Astrocyte (in vitro differentiated cells and primary cell): ENCODE measurements at regions not wholly inside any gene's neighbourhood (a gene's known extent, or its start where the extent isn't known, plus 50 kb on each side); places are given as distances from the start of the nearest gene placed in this dataset.

Experiments used
- DNase-seq: peaks from one replicate; pipeline ENCODE4 v3.0.0-alpha.2; 2010; ENCODE audit warnings: low read depth
- FAIRE-seq: peaks from 2 replicates; lab custom pipeline; 2011; peaks lifted over from hg19 to GRCh38; lab: Jason Lieb, UNC
- H2AFZ ChIP-seq: 2 replicates; pipeline ENCODE4 v1.6.0; 2012; ENCODE audit warnings: low read depth, low read length, inconsistent platforms
- H3K27ac ChIP-seq: 2 replicates; pipeline ENCODE4 v1.5.1; 2011; ENCODE audit warnings: low read depth, low read length, inconsistent platforms
- H3K27me3 ChIP-seq: 2 replicates; pipeline ENCODE4 v1.6.0; 2011; ENCODE audit warnings: low read length, inconsistent platforms; ENCODE audit not compliant: insufficient read depth
- H3K36me3 ChIP-seq: 2 replicates; pipeline ENCODE4 v1.5.1; 2011; ENCODE audit warnings: low read length, inconsistent platforms; ENCODE audit not compliant: insufficient read depth
- H3K4me1 ChIP-seq: 2 replicates; pipeline ENCODE4 v1.5.1; 2011; ENCODE audit warnings: low read length, inconsistent platforms; ENCODE audit not compliant: insufficient read depth
- H3K4me2 ChIP-seq: 2 replicates; pipeline ENCODE4 v1.6.0; 2012; ENCODE audit warnings: low read length, inconsistent platforms
- H3K4me3 ChIP-seq: 2 replicates; pipeline ENCODE4 v1.5.1; 2011; ENCODE audit warnings: low read depth, mild to moderate bottlenecking, low read length, inconsistent platforms; ENCODE audit not compliant: insufficient read depth
- H3K79me2 ChIP-seq: 2 replicates; pipeline ENCODE4 v1.6.0; 2012; ENCODE audit warnings: mild to moderate bottlenecking, low read length, inconsistent platforms; ENCODE audit not compliant: insufficient read depth
- H3K9ac ChIP-seq: 2 replicates; pipeline ENCODE4 v1.6.0; 2012; ENCODE audit warnings: mild to moderate bottlenecking, low read length, inconsistent platforms
- H3K9me3 ChIP-seq: 2 replicates; pipeline ENCODE4 v1.5.1; 2012; ENCODE audit warnings: low read depth, mild to moderate bottlenecking, low read length, inconsistent platforms; ENCODE audit not compliant: insufficient read depth
- H4K20me1 ChIP-seq: 2 replicates; pipeline ENCODE4 v1.6.0; 2012; ENCODE audit warnings: low read length, inconsistent platforms; ENCODE audit not compliant: insufficient read depth
- H3K27ac Mint-ChIP-seq: one replicate; pipeline ENCODE4 v1.8.0; 2021; ENCODE audit warnings: mild to moderate bottlenecking, mixed read lengths; ENCODE audit not compliant: unreplicated experiment
- H3K27me3 Mint-ChIP-seq: one replicate; pipeline ENCODE4 v1.8.0; 2021; ENCODE audit warnings: low read depth, mixed read lengths; ENCODE audit not compliant: unreplicated experiment
- H3K36me3 Mint-ChIP-seq: one replicate; pipeline ENCODE4 v1.8.0; 2021; ENCODE audit warnings: low read depth, mixed read lengths; ENCODE audit not compliant: unreplicated experiment
- H3K4me1 Mint-ChIP-seq: one replicate; pipeline ENCODE4 v1.8.0; 2021; ENCODE audit warnings: low read depth, mixed read lengths; ENCODE audit not compliant: unreplicated experiment
- H3K4me3 Mint-ChIP-seq: one replicate; pipeline ENCODE4 v1.8.0; 2021; ENCODE audit warnings: mild to moderate bottlenecking, moderate library complexity, mixed read lengths; ENCODE audit not compliant: unreplicated experiment
- H3K9me3 Mint-ChIP-seq: one replicate; pipeline ENCODE4 v1.8.0; 2021; ENCODE audit warnings: mild to moderate bottlenecking, mixed read lengths; ENCODE audit not compliant: unreplicated experiment
- EZH2 ChIP-seq: IDR thresholded peaks from 2 replicates; pipeline ENCODE4 v1.6.1; 2012; ENCODE audit warnings: mild to moderate bottlenecking, low read length, inconsistent platforms; ENCODE audit not compliant: insufficient read depth
- TF ChIP-seq, protein P1 (sequence below): IDR thresholded peaks from 2 replicates; pipeline ENCODE4 v1.5.1; 2011; ENCODE audit warnings: low read depth, mild to moderate bottlenecking, inconsistent platforms, low read length, moderate library complexity; ENCODE audit not compliant: insufficient read depth

DNA sequence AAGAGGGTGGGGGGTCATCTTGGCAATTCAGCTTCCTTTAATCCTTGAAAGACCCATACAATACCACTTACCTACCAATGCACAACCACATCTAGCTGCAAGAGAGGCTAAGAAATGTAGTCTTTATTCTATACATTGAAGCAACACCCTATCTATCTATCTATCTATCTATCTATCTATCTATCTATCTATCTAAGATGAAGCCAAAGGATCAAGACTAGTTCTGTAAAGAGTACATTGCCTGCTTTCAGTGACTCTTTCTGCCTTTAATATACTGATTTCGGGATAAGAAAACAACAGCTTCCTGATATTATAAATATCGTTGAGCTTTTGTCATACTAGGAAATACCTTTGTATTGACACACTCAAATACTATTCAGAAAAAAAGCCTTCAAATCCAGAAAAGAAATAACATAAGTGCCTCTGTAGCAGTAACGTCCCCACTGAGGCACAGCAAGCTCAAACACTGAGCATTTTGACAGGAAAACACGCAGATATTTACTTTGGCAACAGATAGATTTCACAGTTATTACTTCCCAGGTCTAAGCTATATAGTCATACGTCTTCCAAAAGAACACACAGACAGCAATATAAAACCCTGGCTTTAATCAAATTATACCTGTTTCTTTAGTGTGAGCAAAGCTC, 139.4 kb upstream of the SERTAD2 start:
- no peak for TF ChIP-seq EZH2
- TF ChIP-seq, protein P1, sequence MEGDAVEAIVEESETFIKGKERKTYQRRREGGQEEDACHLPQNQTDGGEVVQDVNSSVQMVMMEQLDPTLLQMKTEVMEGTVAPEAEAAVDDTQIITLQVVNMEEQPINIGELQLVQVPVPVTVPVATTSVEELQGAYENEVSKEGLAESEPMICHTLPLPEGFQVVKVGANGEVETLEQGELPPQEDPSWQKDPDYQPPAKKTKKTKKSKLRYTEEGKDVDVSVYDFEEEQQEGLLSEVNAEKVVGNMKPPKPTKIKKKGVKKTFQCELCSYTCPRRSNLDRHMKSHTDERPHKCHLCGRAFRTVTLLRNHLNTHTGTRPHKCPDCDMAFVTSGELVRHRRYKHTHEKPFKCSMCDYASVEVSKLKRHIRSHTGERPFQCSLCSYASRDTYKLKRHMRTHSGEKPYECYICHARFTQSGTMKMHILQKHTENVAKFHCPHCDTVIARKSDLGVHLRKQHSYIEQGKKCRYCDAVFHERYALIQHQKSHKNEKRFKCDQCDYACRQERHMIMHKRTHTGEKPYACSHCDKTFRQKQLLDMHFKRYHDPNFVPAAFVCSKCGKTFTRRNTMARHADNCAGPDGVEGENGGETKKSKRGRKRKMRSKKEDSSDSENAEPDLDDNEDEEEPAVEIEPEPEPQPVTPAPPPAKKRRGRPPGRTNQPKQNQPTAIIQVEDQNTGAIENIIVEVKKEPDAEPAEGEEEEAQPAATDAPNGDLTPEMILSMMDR = no peak
- H3K4me3 ChIP-seq = peak overlapping the region; percentile 18
- peak overlapping the region; percentile 75 for H3K4me2 ChIP-seq
- no peaks in the 10 kb centered on the region for H3K27me3 ChIP-seq
- Mint-ChIP-seq H3K4me3 (no peak overlapping the region), H3K36me3 (no peaks in the 10 kb centered on the region), H3K4me1 (peaks cover 7% of the 10 kb centered on the region), H3K27me3 (peaks cover 2% of the 10 kb centered on the region), H3K27ac (no peak overlapping the region), H3K9me3 (peaks cover 3% of the 10 kb centered on the region)
- peak overlapping the region; percentile 47 for H3K9ac ChIP-seq
- no peaks in the 10 kb centered on the region for H4K20me1 ChIP-seq
- DNase-seq (peak; percentile 44), FAIRE-seq (no peak)
- H3K9me3 ChIP-seq = no peaks in the 10 kb centered on the region
- H3K79me2 ChIP-seq = no peaks in the 10 kb centered on the region
- H3K27ac ChIP-seq = peak overlapping the region; percentile 65
- no peak overlapping the region for H2AFZ ChIP-seq
- H3K4me1 ChIP-seq = peaks cover 18% of the 10 kb centered on the region
- H3K36me3 ChIP-seq = no peaks in the 10 kb centered on the region

- peak overlapping the region; percentile 65 for H3K27ac ChIP-seq
- Mint-ChIP-seq H3K9me3 (peaks cover 3% of the 10 kb centered on the region), H3K27ac (no peak overlapping the region), H3K36me3 (no peaks in the 10 kb centered on the region), H3K4me1 (peaks cover 10% of the 10 kb centered on the region), H3K27me3 (peaks cover 2% of the 10 kb centered on the region), H3K4me3 (no peak overlapping the region)
- H4K20me1 ChIP-seq = no peaks in the 10 kb centered on the region
- no peaks in the 10 kb centered on the region for H3K27me3 ChIP-seq
- H3K9me3 ChIP-seq = no peaks in the 10 kb centered on the region
- H3K4me3 ChIP-seq = peak overlapping the region; percentile 18
- H3K9ac ChIP-seq = peak overlapping the region; percentile 47
- no peak for TF ChIP-seq EZH2
- TF ChIP-seq, protein P1 = no peak
- H2AFZ ChIP-seq = no peak overlapping the region
- DNase-seq (no peak), FAIRE-seq (no peak)
- H3K4me2 ChIP-seq = peak overlapping the region; percentile 75
- H3K4me1 ChIP-seq = peaks cover 24% of the 10 kb centered on the region
- no peaks in the 10 kb centered on the region for H3K36me3 ChIP-seq
- H3K79me2 ChIP-seq = no peaks in the 10 kb centered on the region
Measured at GRCh38 chr2:64793701-64794100, 140.0 kb upstream of the SERTAD2 start.

- no peaks in the 10 kb centered on the region for H3K9me3 ChIP-seq
- Mint-ChIP-seq H3K27ac (no peak overlapping the region), H3K4me1 (peaks cover 10% of the 10 kb centered on the region), H3K36me3 (no peaks in the 10 kb centered on the region), H3K27me3 (peaks cover 2% of the 10 kb centered on the region), H3K4me3 (no peak overlapping the region), H3K9me3 (peaks cover 3% of the 10 kb centered on the region)
- FAIRE-seq (no peak), DNase-seq (no peak)
- no peak overlapping the region for H3K27ac ChIP-seq
- H3K36me3 ChIP-seq = no peaks in the 10 kb centered on the region
- H2AFZ ChIP-seq = no peak overlapping the region
- H3K4me2 ChIP-seq = no peak overlapping the region
- H3K27me3 ChIP-seq = no peaks in the 10 kb centered on the region
- peaks cover 25% of the 10 kb centered on the region for H3K4me1 ChIP-seq
- no peak overlapping the region for H3K4me3 ChIP-seq
- no peaks in the 10 kb centered on the region for H3K79me2 ChIP-seq
- H4K20me1 ChIP-seq = no peaks in the 10 kb centered on the region
- no peak overlapping the region for H3K9ac ChIP-seq
- TF ChIP-seq EZH2 = no peak
- TF ChIP-seq, protein P1 = no peak
Measured at GRCh38 chr2:64794426-64794995, 140.8 kb upstream of the SERTAD2 start.
